OCI-LY7 (cell line): ENCODE measurements at regions not wholly inside any gene's neighbourhood (a gene's known extent, or its start where the extent isn't known, plus 50 kb on each side); places are given as distances from the start of the nearest gene placed in this dataset.

Experiments used
- CTCF ChIP-seq: fragments of 200-600 bp; sonication (generic); conservative IDR thresholded peaks from 2 replicates; pipeline ENCODE4 v1.5.1; 2014; ENCODE audit warnings: mild to moderate bottlenecking, antibody characterized with exemption, low read length, moderate library complexity, mixed read lengths
- EZH2phosphoT487 ChIP-seq: fragments of 200-600 bp; sonication (generic); IDR thresholded peaks from 2 replicates; pipeline ENCODE4 v1.6.1; 2018; ENCODE audit warnings: low read depth, borderline replicate concordance, mild to moderate bottlenecking, mixed run types, antibody characterized with exemption, low read length, moderate library complexity, mixed read lengths

DNA sequence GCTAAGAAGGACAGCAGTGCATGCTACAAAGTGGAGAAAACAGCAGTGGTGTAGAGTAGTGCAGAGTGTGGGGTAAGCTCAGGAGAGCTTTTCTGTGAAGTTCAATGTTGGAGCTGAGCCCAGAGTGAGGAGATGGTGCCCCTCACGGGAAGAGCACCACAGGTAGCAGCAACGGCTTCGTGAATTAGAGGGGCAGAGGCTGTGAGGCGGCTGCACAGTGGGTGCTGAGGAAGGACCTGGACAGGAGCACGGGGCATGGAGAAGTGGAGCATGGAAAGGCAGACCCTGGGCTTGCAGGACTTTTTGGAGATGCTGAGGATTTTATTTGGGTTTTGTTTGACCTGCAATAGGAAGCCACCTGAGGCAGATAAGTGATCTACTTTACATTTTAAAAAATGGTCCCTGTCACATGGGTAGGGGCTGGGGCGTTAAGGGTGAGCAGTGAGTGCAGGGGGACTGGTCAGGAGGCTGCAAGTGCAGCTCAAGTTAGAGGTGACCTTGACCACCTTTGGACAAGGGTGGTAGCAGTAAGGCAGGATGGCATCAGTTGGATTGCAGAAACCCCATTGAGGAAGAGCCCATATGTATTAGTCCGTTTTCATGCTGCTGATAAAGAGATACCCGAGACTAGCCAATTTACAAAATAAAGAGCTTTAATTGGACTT lies 85.0 kb downstream of the MYCN start:
- TF ChIP-seq CTCF (no peak), EZH2phosphoT487 (no peak)
